Esophagus squamous epithelium (tissue), 5 donors: ENCODE measurements at regions not wholly inside any gene's neighbourhood (a gene's known extent, or its start where the extent isn't known, plus 50 kb on each side); places are given as distances from the start of the nearest gene placed in this dataset.

Experiments used
- DNase-seq: peaks from one replicate; lab custom pipeline; 2025; lab: John Stamatoyannopoulos, UW
- H3K27ac ChIP-seq, 4 donors: fragments of 200-600 bp; sonication (generic); one replicate each; pipeline ENCODE4 v1.5.1; 2016 to 2019; ENCODE audit warnings: mild to moderate bottlenecking in 1 of 4
- H3K27me3 ChIP-seq, 4 donors: fragments of 200-600 bp; sonication (generic); 1 replicate in 3 of 4; 2 replicates in 1 of 4; pipeline versions ENCODE4 v1.5.1 to v1.6.0; 2017 to 2021; ENCODE audit warnings: antibody characterized with exemption in 1 of 4
- H3K36me3 ChIP-seq, 3 donors: fragments of 200-600 bp; sonication (generic); one replicate each; pipeline ENCODE4 v1.5.1; 2016 to 2019
- H3K4me1 ChIP-seq, 3 donors: fragments of 200-600 bp; sonication (generic); one replicate each; pipeline ENCODE4 v1.5.1; 2017 to 2019
- H3K4me3 ChIP-seq, 4 donors: fragments of 200-600 bp; sonication (generic); 1 replicate in 3 of 4; 2 replicates in 1 of 4; pipeline ENCODE4 v1.5.1; 2016 to 2019; ENCODE audit warnings: mild to moderate bottlenecking in 2 of 4, moderate library complexity in 1 of 4
- H3K9me3 ChIP-seq, 3 donors: fragments of 200-600 bp; sonication (generic); one replicate each; pipeline ENCODE4 v1.5.1; 2016 to 2019
- POLR2A ChIP-seq, 4 donors: fragments of 450-650 bp; IDR thresholded peaks; one replicate each; pipeline ENCODE4 v1.6.1; 2017; ENCODE audit warnings: antibody characterized with exemption in 4 of 4, mild to moderate bottlenecking in 4 of 4, moderate library complexity in 3 of 4
- WGBS, 2 donors: methylation state at CpG; one replicate each; pipeline ENCODE4 v1.1.5; 2018; 5-methylcytosine and 5-hydroxymethylcytosine counted together
- intact Hi-C: fragments of 100-400 bp; cut with DNase I; formaldehyde crosslinking; loops from one replicate; pipeline ENCODE4 v1.15.0; 2022
- TF ChIP-seq, protein P1 (sequence below), 6 experiments: fragments of 450-650 bp in 4 of 6; fragments of 200-600 bp in 2 of 6; sonication (generic) in 2 of 6; IDR thresholded peaks; one replicate each; pipeline ENCODE4 v1.5.1; 2016 to 2019; ENCODE audit warnings: antibody characterized with exemption in 6 of 6, mild to moderate bottlenecking in 4 of 6, moderate library complexity in 4 of 6
- donor health status: DM: yes; HTN: yes; CAD: no.

DNA sequence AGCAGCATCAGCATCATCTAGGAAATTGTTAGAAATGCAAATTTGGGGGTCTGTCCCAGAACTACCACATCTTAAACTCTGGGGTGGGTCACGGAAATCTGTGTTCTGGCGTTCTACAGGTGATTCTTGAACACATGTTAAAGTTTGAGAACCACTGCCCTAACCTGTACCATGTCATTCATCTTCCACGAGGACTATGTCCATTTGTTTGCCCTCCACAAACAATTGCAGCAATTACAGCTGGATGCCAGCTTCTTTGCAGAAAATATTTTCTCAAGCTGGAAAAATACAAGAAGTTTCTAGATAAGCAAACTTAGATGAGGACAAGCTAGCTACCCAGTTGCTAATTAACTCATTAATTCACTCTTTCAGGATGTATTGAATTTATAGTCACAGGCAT lies 54.1 kb downstream of the MAFB start:
- Histone ChIP-seq H3K9me3 (no peaks in the 10 kb centered on the region), H3K4me3 (no peak overlapping the region), H3K27me3 (no peaks in the 10 kb centered on the region), H3K36me3 (no peaks in the 10 kb centered on the region), H3K4me1 (peaks cover 4 to 23% (median 7%) of the 10 kb centered on the region in 3 donors), H3K27ac (no peak overlapping the region)
- intact Hi-C loops: no loop called here
- no peak for DNase-seq
- 60 to 75% methylated on average over 1 to 3 of the region's 3 CpGs for WGBS, 2 donors
- TF ChIP-seq, protein P1, sequence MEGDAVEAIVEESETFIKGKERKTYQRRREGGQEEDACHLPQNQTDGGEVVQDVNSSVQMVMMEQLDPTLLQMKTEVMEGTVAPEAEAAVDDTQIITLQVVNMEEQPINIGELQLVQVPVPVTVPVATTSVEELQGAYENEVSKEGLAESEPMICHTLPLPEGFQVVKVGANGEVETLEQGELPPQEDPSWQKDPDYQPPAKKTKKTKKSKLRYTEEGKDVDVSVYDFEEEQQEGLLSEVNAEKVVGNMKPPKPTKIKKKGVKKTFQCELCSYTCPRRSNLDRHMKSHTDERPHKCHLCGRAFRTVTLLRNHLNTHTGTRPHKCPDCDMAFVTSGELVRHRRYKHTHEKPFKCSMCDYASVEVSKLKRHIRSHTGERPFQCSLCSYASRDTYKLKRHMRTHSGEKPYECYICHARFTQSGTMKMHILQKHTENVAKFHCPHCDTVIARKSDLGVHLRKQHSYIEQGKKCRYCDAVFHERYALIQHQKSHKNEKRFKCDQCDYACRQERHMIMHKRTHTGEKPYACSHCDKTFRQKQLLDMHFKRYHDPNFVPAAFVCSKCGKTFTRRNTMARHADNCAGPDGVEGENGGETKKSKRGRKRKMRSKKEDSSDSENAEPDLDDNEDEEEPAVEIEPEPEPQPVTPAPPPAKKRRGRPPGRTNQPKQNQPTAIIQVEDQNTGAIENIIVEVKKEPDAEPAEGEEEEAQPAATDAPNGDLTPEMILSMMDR (IDR thresholded peaks at IDR 0.05): no peak
- TF ChIP-seq POLR2A (IDR thresholded peaks at IDR 0.05): no peak

DNA sequence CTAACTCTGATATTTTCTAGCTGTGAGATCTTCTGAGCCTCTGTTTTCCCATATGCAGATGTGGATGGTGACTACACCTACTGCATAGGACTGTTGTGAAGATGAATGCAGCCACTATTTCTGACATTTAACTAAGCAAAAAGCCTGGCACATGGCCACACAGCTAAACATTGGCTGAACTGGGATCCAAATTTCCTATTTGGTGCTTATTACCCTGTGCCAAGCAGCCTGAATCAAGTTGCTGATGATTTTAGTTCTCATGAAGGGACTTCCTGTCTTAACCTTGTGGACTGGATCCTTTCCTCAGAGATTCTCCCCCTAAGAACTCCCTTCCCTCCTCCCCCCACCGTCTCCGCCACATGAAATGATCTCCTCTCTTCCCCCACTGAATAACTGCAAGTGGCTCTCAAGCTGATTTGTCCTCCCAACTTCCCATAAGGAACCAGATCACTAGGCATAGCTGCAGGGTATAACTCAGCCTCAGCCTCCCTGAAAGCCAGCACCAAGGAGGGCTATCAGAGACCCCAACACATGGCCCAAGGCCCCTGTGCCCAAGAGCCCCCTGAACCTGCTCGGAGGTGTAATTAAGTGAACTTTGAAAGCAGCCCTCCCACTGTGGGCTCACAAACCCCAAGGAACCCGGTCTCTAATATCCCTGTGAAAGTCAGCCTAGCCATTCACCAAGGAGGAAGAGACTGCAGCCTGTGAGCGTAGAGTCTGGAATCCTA lies 55.7 kb downstream of the MAFB start:
- 73 to 89% methylated on average over 4 of the region's 5 CpGs for WGBS, 2 donors
- no peak for TF ChIP-seq POLR2A (IDR thresholded peaks at IDR 0.05)
- TF ChIP-seq, protein P1 (IDR thresholded peaks at IDR 0.05): no peak
- Histone ChIP-seq H3K27ac (no peak overlapping the region), H3K4me3 (no peak overlapping the region), H3K36me3 (no peaks in the 10 kb centered on the region), H3K9me3 (no peaks in the 10 kb centered on the region), H3K4me1 (peaks cover 4 to 23% (median 7%) of the 10 kb centered on the region in 3 donors), H3K27me3 (no peaks in the 10 kb centered on the region)
- no peak for DNase-seq
- intact Hi-C loops: no loop called here

DNA sequence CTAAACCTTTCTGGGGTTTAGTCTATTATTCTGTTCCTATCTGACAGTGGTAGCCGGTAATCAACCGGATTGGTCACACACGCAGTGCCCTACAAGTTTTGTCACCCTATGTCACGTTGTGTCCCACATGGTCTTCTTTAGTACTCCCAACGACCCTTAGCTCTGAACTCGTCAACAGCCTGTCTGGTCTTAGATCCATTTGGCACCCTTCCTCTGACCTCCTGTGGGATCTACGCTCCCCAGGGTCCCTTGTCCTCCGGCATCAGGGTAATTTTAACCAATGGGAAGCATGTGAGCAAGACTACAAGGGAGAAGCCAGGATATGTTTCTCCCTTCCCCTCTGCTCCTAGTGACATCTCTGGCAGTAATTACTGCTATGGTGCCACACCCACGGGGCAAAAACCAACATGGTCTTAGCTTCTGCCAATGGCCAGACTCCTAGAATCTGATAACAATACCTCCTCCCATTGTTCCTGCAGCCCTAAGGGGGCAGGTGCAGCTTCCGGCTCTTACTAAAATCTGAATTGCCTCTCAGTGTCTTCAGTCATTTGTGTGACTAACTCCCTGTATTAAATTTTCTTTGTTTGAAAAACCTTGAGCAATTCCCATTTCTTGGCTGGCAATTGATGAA lies 56.6 kb downstream of the MAFB start:
- WGBS, 2 donors: 69 to 75% methylated on average over 10 of the region's 10 CpGs

DNA sequence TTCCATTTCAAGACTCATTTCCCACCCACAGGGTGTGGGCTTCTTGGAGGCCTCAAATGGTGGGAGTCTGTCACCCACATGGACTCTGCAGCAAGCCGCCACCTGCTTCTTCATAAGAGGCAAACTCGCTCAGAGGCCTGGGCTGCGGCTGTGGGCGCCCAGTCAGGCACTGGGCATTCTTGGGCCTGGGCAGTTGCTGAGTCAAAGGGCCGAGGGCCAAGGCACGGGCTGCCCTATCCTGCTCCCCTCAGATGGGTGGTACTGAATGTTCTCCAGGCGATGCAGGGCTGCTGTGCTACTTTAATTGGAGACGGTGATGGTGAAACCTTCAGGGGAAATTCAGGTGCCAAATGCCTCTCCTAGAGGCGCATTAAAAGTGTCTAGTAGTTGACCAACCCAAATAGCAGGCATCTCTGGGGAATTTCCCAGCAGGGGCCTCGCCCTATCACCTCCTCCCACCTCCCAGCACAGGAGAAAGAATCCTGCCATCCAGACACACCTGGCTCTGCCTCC lies 57.9 kb downstream of the MAFB start:
- Histone ChIP-seq H3K36me3 (no peaks in the 10 kb centered on the region), H3K27ac (no peak overlapping the region), H3K4me1 (peaks cover 4 to 23% (median 7%) of the 10 kb centered on the region in 3 donors), H3K9me3 (peaks cover 0 to 4% (median 0%) of the 10 kb centered on the region in 3 donors), H3K4me3 (no peak overlapping the region), H3K27me3 (no peaks in the 10 kb centered on the region)
- no peak for TF ChIP-seq POLR2A (IDR thresholded peaks at IDR 0.05)
- TF ChIP-seq, protein P1 (IDR thresholded peaks at IDR 0.05): no peak
- no peak for DNase-seq
- intact Hi-C loops: no loop called here
- WGBS, 2 donors: 41 to 83% methylated on average over 3 of the region's 10 CpGs

More for the DNA sequence above, 56.6 kb downstream of the MAFB start:
- no peaks in the 10 kb centered on the region for H3K27me3 ChIP-seq
- intact Hi-C loops: no loop called here
- H3K4me3 ChIP-seq: no peak overlapping the region
- TF ChIP-seq, protein P1 (IDR thresholded peaks at IDR 0.05): no peak
- TF ChIP-seq POLR2A (IDR thresholded peaks at IDR 0.05): no peak
- DNase-seq: no peak
- H3K9me3 ChIP-seq: no peaks in the 10 kb centered on the region
- H3K27ac ChIP-seq: no peak overlapping the region
- H3K4me1 ChIP-seq: peaks cover 4 to 23% (median 7%) of the 10 kb centered on the region in 3 donors
- no peaks in the 10 kb centered on the region for H3K36me3 ChIP-seq

DNA sequence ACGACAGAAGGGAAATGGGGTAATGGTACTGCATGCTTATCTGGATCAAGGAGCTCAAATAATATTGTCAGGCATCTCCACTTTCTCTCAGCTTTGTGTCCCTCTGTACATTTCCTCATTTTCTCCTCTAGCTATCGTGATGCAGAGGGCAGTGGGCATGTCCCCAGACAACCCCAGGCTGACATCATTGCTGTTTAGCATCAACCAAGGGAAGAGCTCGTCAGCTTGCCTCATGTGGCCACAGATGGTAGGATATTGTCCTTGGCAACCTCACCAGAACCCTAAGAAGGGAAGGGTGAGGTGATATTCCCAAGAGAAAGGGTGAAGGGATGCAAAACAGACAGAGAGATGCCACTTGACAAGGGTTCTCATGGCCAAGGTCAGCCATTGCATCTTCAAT lies 58.3 kb downstream of the MAFB start:
- TF ChIP-seq, protein P1 (IDR thresholded peaks at IDR 0.05): no peak
- TF ChIP-seq POLR2A (IDR thresholded peaks at IDR 0.05): no peak
- DNase-seq: no peak
- intact Hi-C loops: no loop called here
- Histone ChIP-seq H3K4me1 (peaks cover 4 to 23% (median 7%) of the 10 kb centered on the region in 3 donors), H3K27me3 (no peaks in the 10 kb centered on the region), H3K4me3 (no peak overlapping the region), H3K9me3 (peaks cover 0 to 4% (median 0%) of the 10 kb centered on the region in 3 donors), H3K36me3 (no peaks in the 10 kb centered on the region), H3K27ac (no peak overlapping the region)
- 63 to 84% methylated on average over 3 of the region's 3 CpGs for WGBS, 2 donors
